ENCODE measurements at regions not wholly inside any gene's neighbourhood (a gene's known extent, or its start where the extent isn't known, plus 50 kb on each side); places are given as distances from the start of the nearest gene placed in this dataset.

DNA sequence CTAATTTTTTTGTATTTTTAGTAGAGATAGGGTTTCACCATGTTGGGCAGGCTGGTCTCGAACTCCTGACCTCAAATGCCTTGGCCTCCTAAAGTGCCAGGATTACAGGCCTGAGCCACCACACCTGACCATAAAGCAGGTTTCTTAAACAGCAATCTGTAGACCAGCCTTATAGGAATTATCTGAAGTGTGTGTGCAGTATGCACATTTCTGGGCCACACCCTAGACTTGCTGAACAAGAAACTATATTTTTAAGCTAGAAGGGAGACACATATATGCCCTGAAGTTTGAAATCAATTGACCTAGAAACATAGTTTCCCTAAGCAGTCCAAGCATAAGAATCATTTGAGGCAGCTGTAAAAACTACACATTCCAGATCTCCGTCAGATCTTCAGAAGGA, 805.7 kb downstream of the TUSC7 start:
- Histone ChIP-seq H3K36me3 (no peaks in the 10 kb centered on the region), H3K4me3 (no peak overlapping the region), H3K27ac (no peak overlapping the region), H3K4me1 (ENCODE audit: low read depth) (no peaks in the 10 kb centered on the region), H3K27me3 (no peaks in the 10 kb centered on the region), H3K9me3 (ENCODE audit: low read depth) (no peaks in the 10 kb centered on the region)
- TF ChIP-seq, protein P1, sequence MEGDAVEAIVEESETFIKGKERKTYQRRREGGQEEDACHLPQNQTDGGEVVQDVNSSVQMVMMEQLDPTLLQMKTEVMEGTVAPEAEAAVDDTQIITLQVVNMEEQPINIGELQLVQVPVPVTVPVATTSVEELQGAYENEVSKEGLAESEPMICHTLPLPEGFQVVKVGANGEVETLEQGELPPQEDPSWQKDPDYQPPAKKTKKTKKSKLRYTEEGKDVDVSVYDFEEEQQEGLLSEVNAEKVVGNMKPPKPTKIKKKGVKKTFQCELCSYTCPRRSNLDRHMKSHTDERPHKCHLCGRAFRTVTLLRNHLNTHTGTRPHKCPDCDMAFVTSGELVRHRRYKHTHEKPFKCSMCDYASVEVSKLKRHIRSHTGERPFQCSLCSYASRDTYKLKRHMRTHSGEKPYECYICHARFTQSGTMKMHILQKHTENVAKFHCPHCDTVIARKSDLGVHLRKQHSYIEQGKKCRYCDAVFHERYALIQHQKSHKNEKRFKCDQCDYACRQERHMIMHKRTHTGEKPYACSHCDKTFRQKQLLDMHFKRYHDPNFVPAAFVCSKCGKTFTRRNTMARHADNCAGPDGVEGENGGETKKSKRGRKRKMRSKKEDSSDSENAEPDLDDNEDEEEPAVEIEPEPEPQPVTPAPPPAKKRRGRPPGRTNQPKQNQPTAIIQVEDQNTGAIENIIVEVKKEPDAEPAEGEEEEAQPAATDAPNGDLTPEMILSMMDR (IDR thresholded peaks at IDR 0.05; ENCODE audit: low read depth, low read length) = no peak
- DNase-seq (ENCODE audit: low read depth in 1 of 2, low spot score in 1 of 2) = no peak

DNA sequence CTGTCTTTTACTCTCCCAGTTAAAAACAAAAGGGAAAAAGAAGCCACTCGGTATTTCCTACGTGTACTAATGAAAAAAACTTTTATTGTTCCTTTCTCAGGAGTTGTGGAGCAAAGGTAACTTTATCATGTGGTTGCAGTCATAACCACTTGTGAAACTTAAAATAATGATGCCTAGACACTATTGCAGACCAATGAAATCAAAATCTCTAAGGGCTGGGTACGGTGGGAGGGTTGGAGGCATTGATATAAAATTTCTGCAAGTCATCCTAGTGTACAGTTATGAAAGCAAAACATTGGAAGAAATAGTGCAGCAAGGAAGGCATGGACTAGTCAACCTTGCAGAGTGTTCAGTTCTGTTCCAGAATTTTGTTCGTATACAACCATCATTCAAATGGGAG, 808.8 kb downstream of the TUSC7 start:
- H3K27ac ChIP-seq = no peak overlapping the region
- no peaks in the 10 kb centered on the region for H3K4me1 ChIP-seq (ENCODE audit: low read depth)
- no peaks in the 10 kb centered on the region for H3K36me3 ChIP-seq
- no peaks in the 10 kb centered on the region for H3K27me3 ChIP-seq
- TF ChIP-seq, protein P1 (IDR thresholded peaks at IDR 0.05; ENCODE audit: low read depth, low read length) = no peak
- H3K4me3 ChIP-seq = no peak overlapping the region
- DNase-seq (ENCODE audit: low read depth in 1 of 2, low spot score in 1 of 2) = no peak
- no peaks in the 10 kb centered on the region for H3K9me3 ChIP-seq (ENCODE audit: low read depth)

DNA sequence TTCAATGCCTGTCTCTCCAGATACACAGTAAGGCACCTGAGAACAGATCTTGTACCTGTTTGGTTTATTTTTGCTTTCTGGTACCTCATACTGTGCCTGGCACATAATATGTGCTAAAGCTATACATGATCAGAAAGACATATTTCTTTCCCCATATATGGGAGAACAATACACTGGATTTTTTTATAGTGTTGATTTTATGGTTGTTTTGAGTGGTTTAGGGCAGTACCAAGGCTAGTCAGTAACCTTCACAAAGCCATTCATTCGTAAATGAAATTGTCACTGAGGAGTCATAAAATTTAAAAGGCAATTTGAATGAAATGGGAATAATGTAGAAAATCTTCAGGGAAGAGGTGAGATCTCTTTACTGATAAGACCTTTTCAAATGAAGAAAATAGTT, 810.2 kb downstream of the TUSC7 start:
- H3K36me3 ChIP-seq = no peaks in the 10 kb centered on the region
- DNase-seq (ENCODE audit: low read depth in 1 of 2, low spot score in 1 of 2) = no peak
- no peaks in the 10 kb centered on the region for H3K9me3 ChIP-seq (ENCODE audit: low read depth)
- H3K27me3 ChIP-seq = no peaks in the 10 kb centered on the region
- TF ChIP-seq, protein P1 (IDR thresholded peaks at IDR 0.05; ENCODE audit: low read depth, low read length) = no peak
- no peak overlapping the region for H3K27ac ChIP-seq
- no peaks in the 10 kb centered on the region for H3K4me1 ChIP-seq (ENCODE audit: low read depth)
- no peak overlapping the region for H3K4me3 ChIP-seq

DNA sequence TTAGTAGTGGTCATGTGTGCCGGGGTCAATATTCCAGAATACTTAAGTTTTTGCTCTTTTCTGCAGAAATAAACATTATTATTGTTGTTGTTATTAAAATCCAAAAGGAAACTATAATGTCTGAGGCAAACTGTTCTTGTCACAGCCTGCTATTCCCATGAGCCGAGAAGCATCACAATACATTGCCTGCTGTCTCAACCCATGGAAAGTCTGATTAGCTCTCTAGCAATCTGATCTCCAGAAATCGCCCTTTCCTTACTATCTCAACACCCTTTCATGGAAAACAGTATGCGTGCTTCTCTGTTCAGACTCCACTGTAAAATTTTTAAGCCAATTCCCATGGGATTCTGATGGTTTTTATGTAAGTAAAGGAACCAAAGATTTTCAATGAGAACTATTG, 811.0 kb downstream of the TUSC7 start:
- TF ChIP-seq, protein P1 (IDR thresholded peaks at IDR 0.05; ENCODE audit: low read depth, low read length) = no peak
- H3K4me1 ChIP-seq (ENCODE audit: low read depth) = no peaks in the 10 kb centered on the region
- no peak overlapping the region for H3K27ac ChIP-seq
- no peaks in the 10 kb centered on the region for H3K36me3 ChIP-seq
- no peaks in the 10 kb centered on the region for H3K27me3 ChIP-seq
- no peak overlapping the region for H3K4me3 ChIP-seq
- no peak for DNase-seq (ENCODE audit: low read depth in 1 of 2, low spot score in 1 of 2)
- no peaks in the 10 kb centered on the region for H3K9me3 ChIP-seq (ENCODE audit: low read depth)

DNA sequence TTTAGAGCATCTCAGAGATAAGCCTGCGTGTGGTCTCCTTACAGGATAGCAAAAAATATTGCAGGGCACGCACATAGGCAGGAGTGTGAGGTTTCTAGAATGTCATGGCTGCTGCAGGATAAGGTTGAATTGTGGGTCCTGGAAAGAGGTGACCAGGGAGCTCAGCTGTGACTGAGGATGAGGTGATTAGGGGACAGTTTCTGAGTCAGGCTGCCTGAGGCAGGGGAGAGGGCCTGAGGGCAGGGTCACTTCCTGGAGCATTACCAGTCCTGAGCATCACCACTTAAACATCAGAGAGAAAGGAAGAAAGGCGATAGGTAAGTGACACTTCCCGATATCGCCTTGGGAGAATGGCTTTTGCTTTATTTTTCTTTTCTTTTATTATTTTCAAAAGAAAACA, 813.8 kb downstream of the TUSC7 start:
- Histone ChIP-seq H3K9me3 (ENCODE audit: low read depth) (no peaks in the 10 kb centered on the region), H3K4me3 (no peak overlapping the region), H3K36me3 (no peaks in the 10 kb centered on the region), H3K27me3 (no peaks in the 10 kb centered on the region), H3K4me1 (ENCODE audit: low read depth) (no peaks in the 10 kb centered on the region), H3K27ac (no peak overlapping the region)
- no peak for DNase-seq (ENCODE audit: low read depth in 1 of 2, low spot score in 1 of 2)
- TF ChIP-seq, protein P1 (IDR thresholded peaks at IDR 0.05; ENCODE audit: low read depth, low read length) = no peak

DNA sequence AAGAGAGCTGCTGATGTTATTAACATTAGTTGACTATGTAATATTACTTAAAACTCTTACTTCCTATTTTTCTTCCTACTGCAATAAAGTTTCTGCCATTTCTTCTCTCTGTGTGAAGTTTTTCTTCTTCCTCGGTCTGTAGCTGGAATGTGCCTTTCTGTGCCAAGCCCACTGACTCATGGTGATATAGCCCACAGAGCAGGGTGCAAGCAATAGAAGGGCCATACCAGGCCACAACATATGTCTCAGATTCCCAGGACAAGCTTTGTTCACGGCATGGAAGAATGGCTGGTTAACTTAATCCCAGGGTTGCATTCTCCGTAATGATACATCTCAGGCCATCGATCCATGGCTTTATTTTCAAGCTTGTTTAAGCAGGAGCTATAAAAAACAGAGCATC, 815.3 kb downstream of the TUSC7 start:
- Histone ChIP-seq H3K27me3 (no peaks in the 10 kb centered on the region), H3K4me1 (ENCODE audit: low read depth) (no peaks in the 10 kb centered on the region), H3K36me3 (no peaks in the 10 kb centered on the region), H3K4me3 (no peak overlapping the region), H3K9me3 (ENCODE audit: low read depth) (no peaks in the 10 kb centered on the region), H3K27ac (no peak overlapping the region)
- peak in 1 of 2 donors; percentile 52 for DNase-seq (ENCODE audit: low read depth in 1 of 2, low spot score in 1 of 2)
- TF ChIP-seq, protein P1 (IDR thresholded peaks at IDR 0.05; ENCODE audit: low read depth, low read length) = no peak

Measured in cardiac muscle cell (in vitro differentiated cells and primary cell).